GM12878 (cell line): ENCODE measurements at regions not wholly inside any gene's neighbourhood (a gene's known extent, or its start where the extent isn't known, plus 50 kb on each side); places are given as distances from the start of the nearest gene placed in this dataset.

Experiments used
- CTCF ChIP-seq, 3 experiments: IDR thresholded peaks in 2 of 3; conservative IDR thresholded peaks in 1 of 3; 2 replicates each; pipeline ENCODE4 v1.5.1; 2011; ENCODE audit warnings: low read depth in 3 of 3, low read length in 3 of 3, mild to moderate bottlenecking in 3 of 3, control low read depth in 2 of 3, moderate library complexity in 2 of 3, inconsistent platforms in 1 of 3, mixed read lengths in 1 of 3; ENCODE audit not compliant: control insufficient read depth in 2 of 3, insufficient read depth in 1 of 3; ENCODE audit errors: extremely low read depth in 1 of 3
- FOS ChIP-seq: IDR thresholded peaks from 3 replicates; pipeline ENCODE4 v1.6.1; 2011; ENCODE audit warnings: borderline replicate concordance; ENCODE audit not compliant: insufficient read length; ENCODE audit errors: extremely low read depth

- TF ChIP-seq FOS: no peak
- TF ChIP-seq CTCF (IDR thresholded peaks at IDR 0.05 in 2 of 3, conservative IDR thresholded peaks at IDR 0.05 in 1 of 3; ENCODE audit: control insufficient read depth in 2 of 3, extremely low read depth in 1 of 3, insufficient read depth in 1 of 3, low read depth in 3 of 3, low read length in 3 of 3): no peak
These were observed 140.9 kb upstream of the PMFBP1 start for GRCh38 chr16:72312828-72313227.
